ACHN (cell line): ENCODE measurements at regions not wholly inside any gene's neighbourhood (a gene's known extent, or its start where the extent isn't known, plus 50 kb on each side); places are given as distances from the start of the nearest gene placed in this dataset.

Experiments used
- DNase-seq: peaks from one replicate; pipeline ENCODE4 v3.0.0-alpha.2; 2015
- in situ Hi-C: cut with HindIII; loops from 2 replicates; pipeline ENCODE4 v1.10.0; 2017; ENCODE audit warnings: low sequenced_read_pairs, low pct_ligation_motif_present, low pct_unique_long_range_greater_than_20kb

DNA sequence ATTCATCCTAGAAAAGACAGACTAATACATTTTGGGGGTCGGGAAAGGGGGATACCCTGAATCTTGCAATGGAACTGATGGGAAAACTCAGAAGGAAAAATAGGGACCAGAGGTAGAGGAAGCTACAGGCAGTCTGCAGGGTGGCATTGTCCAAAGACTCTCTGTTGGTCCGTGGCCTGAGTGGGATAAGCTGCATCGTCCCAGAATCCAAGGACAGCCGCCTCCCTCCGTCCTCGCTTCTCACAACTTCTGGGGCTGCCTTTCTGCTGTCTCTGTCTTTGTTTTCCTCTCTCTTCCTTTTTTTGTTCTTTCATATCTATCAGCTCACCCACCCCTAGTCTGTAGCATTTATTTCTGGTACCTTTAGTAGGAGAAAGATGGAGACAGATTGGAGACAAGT lies 1052.6 kb upstream of the RBFOX1 start:
- in situ Hi-C loops, result no loop called here
- DNase-seq, result no peak

DNA sequence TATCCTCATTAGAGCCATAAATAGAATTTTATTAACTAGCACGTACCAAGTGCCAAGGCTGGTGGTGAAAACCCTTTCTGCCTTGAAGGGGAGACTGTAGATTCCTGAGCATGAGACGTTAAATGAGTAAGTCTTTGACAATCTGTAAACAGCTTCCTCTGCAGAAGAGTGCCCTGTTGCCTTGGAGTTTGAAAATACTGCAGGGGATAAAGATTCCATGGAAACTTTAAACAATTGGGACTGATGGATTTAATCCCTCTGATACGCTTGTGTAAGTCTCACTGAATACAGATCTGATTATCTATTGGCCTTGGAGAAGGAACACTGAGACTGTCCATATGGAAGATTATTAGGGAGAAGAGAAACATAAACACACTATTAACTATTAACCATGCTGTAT lies 1053.4 kb upstream of the RBFOX1 start:
- DNase-seq, result no peak
- in situ Hi-C loops, result no loop called here

DNA sequence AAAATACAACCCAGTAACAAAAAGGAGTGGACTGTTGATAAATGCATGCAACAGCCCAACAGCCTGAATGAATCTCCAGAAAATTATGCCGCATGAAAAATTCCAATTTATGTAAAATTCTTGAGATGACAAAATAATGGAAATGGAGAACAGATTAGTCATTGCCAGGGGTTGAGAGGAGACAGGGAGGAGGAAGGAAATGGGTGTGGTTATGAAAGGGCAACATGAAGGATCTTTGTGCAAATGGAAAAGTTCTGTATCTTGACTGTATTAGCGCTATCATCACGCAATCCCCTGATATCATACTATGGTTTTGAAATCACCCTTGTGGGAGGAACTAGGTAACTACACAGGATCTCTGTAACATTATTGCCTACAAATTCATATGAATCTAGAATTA lies 1058.3 kb upstream of the RBFOX1 start:
- DNase-seq, result no peak
- in situ Hi-C loops, result no loop called here

DNA sequence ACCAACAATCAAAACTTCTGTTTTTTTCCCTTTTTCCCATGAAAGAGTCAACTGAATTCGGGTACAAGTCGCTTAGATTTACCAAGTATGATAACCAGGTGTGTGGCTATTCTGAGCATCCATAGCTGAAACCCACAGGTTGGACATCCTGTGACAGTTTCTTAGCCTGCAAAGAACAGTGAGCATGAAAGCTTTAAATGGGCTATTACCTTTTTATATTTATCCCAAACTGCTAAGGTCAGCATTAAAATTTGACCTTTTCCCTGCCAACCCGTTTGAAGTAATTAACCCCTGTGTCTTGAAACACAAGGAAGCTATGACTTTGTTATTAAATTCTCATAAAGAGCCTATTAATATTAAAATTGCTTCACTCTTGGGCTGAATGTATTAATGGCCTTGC lies 1065.0 kb upstream of the RBFOX1 start:
- in situ Hi-C loops, result no loop called here
- DNase-seq, result no peak

DNA sequence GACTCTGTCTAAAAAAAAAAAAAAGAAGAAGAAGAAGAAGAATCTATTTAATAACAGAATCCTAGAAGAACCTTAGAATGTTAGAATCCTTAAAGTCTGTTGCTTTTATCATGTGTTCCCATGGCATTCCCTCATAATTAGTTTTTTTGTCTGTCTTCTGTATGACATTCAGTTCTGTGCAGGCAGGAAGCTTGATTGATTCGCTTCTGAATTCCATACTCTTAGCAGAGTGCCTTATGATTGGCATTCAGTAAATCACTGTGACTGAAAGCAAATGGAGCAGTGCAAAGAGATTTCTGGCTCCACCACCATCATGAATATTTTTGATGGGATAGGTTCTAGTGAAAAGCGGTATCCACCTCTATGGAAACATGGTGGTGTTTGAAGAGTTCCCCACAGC lies 1065.9 kb upstream of the RBFOX1 start:
- no peak for DNase-seq
- in situ Hi-C loops, result no loop called here

DNA sequence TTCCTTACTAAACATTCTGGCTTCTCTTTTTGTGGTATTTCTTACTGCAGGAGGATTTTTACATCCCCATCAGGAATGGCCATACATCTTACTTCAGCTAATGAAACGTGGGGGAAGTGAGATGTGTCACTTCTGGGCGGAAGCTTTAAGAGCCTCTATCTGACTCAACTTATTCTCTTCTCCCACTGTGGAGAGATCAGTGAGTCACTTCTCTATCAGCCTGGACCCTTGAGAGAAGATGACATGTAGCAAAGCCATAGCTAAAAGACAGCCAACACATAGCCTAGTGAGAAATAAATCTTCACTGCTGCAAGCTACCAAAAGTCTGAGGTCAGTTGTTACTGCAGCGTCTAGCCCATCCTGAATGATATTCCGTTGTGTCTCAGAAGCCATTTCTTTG lies 1066.7 kb upstream of the RBFOX1 start:
- no peak for DNase-seq
- in situ Hi-C loops, result no loop called here

DNA sequence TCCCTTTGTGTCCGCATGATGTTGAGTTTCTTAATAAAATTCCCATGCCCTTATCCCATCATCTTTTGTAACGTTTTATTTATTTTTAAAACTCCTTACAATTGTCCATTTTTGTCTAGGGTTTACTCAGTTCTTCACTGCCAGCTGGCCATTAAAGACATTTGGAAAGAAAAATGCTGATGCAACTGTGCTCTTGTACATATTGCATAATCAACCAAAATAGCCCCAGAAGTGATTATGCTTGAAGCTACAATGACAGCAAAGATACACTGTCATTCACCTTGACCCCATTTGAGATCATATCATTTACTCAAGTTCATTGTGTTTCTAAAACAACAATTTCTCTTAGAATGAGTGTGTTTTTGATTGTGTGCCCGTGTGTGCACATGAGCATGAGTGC lies 1074.6 kb upstream of the RBFOX1 start:
- in situ Hi-C loops, result no loop called here
- no peak for DNase-seq

DNA sequence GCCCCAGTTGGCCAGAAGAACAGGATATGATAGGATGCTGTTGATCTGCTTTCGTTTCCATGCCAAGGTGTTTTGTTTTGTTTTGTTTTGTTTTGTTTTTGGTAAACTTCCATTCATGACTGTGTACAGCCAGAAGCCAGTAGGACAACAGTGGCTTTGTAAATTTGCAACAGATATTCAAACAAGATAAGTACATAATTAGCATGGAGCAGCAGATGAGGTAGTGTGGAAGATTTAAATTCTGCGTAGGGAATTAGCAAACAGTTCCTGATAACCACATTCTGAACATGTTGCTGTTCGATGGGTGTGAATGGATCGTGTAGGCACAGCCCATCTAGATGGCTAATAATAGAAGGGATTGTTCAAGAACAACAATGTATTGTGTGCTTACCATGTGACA lies 1080.1 kb upstream of the RBFOX1 start:
- DNase-seq, result no peak
- in situ Hi-C loops, result no loop called here

DNA sequence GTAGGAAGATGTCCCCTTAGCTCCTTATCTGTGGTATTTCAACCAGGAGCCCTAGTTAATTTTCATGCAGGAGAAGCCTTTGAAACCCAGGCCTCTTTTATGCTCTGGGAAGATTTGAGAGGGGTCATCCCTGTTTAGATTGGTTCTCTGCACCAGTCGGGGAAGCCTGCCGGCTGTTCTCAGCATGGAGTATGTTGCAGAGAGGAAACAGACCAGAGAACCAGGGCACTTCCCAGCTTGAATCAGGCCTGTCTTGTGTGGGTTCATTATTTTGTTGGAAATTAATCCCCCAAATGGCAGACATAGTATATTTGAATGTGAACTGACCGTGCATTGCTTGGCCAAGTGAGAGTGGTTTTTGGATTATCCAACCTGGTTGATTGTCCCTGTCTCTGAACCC lies 1082.1 kb upstream of the RBFOX1 start:
- DNase-seq, result no peak
- in situ Hi-C loops, result no loop called here

DNA sequence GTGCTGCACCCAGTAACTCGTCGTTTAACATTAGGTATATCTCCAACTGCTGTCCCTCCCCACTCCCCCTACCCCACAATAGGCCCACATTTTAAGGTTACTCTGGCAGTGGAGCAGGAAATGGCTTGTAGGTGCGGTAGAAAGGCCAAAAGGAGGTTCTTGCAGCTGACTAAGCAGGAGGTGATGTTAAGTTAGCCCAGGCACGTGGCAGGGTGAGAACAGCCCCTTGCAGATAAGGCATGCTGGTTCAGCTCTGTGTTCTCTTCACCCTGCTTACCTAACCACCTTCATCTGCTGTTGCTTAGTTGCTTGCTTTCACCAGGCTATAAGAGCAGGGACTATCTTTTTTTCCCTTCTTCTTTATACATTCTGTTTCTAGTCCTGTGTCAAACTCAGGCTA lies 1082.8 kb upstream of the RBFOX1 start:
- DNase-seq, result no peak

DNA sequence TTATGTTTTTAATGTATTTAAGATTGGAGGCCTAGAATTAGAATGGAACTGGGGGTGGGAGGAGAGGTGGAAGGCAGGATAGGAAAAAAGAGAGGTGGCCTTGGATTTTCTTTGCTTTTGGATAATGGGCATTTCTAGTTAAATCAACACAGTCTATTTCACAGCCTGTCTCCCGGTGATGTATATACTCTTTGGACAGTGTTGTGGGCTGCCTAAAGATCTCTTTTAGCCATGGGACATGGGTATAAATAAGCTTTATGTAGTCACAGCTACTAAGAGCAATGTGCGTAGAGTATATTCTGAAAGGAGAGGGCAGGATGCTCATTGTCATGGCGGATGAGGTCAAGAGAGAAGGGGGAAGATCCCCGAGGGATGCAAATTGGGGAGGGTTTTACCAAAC lies 1084.4 kb upstream of the RBFOX1 start:
- DNase-seq, result no peak
- in situ Hi-C loops, result no loop called here

More for the DNA sequence above, 1082.8 kb upstream of the RBFOX1 start:
- in situ Hi-C loops, result no loop called here

DNA sequence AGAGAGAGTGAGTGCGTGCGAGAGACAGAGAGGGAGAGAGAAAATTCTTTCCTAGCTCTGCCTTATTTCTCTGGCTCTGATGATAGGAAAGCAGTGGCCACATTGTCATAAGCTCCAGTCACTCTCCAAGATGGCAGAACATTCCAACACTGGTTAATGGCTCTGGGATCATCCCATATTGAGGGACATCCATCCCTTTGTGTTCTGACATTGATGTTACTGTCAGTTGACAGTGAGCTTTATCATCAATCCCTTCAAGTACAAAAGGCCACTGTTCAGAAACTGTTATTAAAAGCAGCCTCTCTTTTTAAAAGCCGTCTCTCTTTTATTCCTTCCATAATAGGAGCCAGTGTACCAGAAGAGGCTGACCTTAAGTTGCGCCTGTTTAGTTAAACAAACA lies 1084.9 kb upstream of the RBFOX1 start:
- DNase-seq, result no peak
- in situ Hi-C loops, result no loop called here

DNA sequence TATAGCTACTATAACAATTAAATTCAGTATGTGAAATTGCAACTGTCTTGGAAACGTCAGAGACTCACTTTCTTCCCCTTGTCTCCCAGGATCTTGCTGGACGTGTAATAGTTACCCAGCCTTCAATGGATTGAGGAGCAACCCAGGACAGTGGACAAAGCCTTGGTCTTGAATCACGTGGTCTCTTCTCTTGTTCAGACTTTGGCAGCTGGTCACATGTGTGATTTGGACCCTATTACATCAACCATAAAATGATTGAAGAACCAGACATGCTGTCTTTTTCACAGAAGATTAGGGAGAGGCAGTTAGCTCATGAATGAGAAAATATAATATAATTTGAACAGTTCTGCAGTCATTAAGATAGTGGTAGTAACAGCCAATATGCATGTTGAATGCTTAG lies 1085.5 kb upstream of the RBFOX1 start:
- in situ Hi-C loops, result no loop called here
- no peak for DNase-seq

DNA sequence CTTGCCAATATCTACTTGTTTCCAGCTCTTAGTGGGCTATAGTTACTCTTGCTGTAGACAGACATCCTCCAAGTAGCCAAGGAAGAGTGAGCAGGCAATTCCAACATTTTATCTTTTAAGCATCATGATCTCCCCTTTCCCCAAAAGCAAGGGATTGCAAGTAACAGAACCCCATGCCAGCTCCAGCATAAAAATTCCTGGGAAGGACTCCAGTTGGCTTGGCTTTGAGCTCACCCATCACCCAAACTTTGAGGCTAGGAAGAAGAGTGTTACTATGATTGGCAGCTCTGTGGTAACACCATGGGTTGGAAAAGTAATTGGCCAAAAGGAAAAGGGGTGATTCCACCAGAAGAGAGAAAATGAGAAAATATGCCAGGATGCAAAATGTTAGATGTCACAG lies 1086.4 kb upstream of the RBFOX1 start:
- in situ Hi-C loops, result no loop called here

DNA sequence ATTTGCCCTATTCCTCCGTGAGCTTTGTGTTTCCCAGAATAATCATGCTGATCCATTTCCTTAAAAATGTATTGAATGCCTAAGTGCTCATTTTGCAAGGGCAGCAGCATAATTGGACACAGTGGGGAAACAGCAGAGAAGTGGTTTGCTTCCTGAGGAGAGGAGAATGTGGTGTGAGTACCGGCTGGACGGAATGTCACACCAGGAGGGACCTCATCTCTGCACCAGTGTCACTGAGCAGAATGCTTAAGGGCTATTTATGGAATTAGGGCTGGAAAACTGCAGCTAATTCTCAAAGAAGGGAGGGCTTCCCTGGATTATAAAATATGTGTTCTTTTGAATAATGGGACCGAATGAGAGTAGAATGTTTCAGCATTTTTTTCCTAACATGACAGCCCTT lies 1100.6 kb upstream of the RBFOX1 start:
- DNase-seq, result no peak
- in situ Hi-C loops, result no loop called here

More for the DNA sequence above, 1086.4 kb upstream of the RBFOX1 start:
- DNase-seq, result no peak

DNA sequence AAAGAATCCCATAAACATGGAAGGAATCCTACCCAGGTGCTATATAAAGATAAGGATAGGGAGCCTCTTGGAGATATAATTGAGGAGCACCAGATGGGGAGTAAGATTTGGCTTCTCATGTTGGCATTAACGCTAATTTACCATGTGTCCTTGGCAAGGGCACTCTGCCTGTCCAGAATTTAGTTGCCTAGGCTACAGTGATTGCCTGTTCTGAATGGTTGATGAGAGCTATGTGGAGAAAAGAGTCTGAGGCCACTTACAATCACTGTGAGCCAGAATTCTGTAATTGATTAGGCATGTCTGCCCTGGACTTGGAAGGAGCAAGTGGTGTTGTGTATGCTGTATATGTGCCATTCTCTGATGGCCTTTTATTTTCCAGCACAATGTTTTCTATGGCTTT lies 1101.2 kb upstream of the RBFOX1 start:
- DNase-seq, result no peak
- in situ Hi-C loops, result no loop called here

DNA sequence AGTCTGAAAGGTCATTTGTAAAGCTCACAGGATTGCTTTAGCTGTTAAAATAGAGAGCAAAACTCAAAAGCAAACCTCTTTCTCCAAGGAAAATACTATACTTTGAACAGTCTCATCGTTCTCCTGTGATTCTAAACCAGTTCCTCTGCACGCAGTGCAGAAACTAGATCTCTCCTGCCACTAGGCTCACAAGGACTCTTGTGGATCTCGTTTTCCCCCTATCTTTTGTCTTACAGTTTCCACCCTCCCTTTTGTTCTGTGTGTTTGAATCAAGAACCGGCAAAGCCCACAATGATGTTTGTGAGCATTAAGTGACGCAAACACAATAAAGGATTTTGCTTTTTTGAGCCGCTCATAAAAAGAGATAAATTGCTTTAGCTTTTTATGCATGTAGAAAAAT lies 1103.5 kb upstream of the RBFOX1 start:
- no peak for DNase-seq
- in situ Hi-C loops, result no loop called here

DNA sequence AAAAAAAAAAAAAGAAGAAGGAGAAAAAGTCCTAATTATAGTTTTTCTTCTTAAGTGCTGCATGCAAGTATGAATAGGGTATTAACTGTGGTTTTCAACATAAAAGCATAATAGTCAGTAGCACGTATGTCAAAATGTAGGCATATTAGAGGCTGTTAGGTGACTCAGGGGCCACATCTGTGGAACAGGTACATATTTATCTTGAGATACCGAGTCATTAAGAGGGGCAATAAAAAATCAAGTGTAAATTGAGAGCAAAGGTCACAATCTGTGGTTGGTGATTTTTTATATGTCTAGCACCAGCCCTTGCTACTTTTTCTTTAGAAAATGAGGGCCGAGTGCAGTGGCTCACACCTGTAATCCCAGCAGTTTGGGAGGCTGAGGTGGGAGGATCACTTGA lies 1113.8 kb upstream of the RBFOX1 start:
- no peak for DNase-seq
- in situ Hi-C loops, result no loop called here

DNA sequence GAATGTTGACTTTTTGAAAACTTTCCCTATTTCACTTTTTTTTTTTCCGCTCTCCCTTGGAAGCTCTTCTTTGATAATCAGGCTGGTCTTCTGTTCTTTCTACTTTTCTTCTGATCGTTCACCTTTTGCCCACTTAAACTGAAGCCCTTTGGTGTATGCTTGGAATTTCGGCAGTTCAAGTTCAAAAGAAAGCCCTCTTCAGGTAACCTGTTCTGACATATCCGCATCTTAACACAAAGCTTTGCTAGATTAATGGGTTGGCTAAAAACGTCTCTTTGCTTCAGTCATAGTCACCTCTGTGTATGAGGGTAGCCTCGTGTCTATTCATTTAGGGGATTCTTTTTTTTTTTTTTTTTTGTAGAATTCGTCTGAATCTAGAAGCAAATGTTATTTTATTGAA lies 1115.8 kb upstream of the RBFOX1 start:
- no peak for DNase-seq
- in situ Hi-C loops, result no loop called here

DNA sequence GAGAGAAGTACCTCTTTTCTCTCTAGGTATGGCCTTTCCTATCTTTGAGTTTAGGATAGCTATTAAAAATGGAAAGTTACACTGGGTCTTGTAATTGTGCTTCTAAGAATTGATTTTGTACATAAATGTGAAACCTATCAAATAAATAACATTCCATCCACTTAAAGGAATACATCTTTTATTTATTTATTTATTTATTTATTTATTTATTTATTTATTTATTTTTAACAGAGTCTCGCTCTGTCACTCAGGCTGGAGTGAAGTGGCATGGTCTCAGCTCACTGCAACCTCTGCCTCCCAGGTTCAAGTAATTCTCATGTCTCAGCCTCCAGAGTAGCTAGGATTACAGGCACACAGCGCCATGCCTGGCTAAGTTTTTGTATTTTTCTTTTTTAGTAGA lies 1114.0 kb upstream of the EEF2KMT start:
- in situ Hi-C loops, result no loop called here
- DNase-seq, result no peak

DNA sequence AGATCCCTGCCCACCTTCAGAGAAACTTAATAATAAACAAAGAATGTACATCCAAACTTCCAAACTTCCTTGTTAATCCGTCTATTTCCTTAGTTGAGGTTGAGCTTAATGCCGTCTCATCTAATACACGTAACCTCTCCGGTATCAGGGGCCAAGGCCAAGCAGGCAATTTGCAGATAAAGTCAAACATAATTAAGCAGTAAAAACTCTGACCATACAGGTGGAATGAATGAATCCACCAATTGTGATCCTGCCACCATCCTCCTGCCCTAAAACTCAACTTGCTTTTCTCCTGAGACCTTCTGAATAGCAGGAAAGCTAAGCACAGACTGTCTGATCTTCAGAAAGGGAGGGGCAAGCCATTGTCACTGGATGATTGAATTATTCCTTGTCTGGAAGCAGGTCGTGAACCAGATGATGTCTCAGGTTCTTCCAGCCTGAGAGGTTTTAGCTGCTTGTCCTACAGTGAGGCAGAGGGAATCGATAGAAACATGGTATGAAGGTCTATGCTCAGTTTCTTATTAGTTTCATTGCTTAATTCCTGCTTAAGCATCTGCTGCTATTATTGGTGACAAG lies 1111.8 kb upstream of the EEF2KMT start:
- in situ Hi-C loops, result no loop called here
- DNase-seq, result no peak
